GM18951 (cell line): ENCODE measurements at regions not wholly inside any gene's neighbourhood (a gene's known extent, or its start where the extent isn't known, plus 50 kb on each side); places are given as distances from the start of the nearest gene placed in this dataset.

ENCODE experiments used
- POLR2A ChIP-seq: IDR thresholded peaks from 4 replicates; pipeline ENCODE4 v1.6.1; 2011; ENCODE audit warnings: mild to moderate bottlenecking; ENCODE audit not compliant: insufficient read length, insufficient read depth; ENCODE audit errors: extremely low read depth
- in situ Hi-C: fragments of 300-500 bp; cut with MboI; formaldehyde crosslinking; loops from one replicate; pipeline ENCODE4 v1.12.0; 2022; ENCODE audit warnings: low sequenced_read_pairs, mixed read lengths, inconsistent platforms; ENCODE audit not compliant: unreplicated experiment

- no peak for TF ChIP-seq POLR2A
- in situ Hi-C loops = no loop called here
Measured at GRCh38 chr6:82057846-82058554, 189.5 kb downstream of the IBTK start.

GRCh38 chr6:82056567-82056966, 191.0 kb downstream of the IBTK start:
- TF ChIP-seq POLR2A = no peak
- in situ Hi-C loops = no loop called here

- in situ Hi-C loops = no loop called here
- no peak for TF ChIP-seq POLR2A
Measured at GRCh38 chr6:82045965-82046756, 201.4 kb downstream of the IBTK start.

GRCh38 chr6:82040405-82041221, 206.9 kb downstream of the IBTK start:
- in situ Hi-C loops = no loop called here
- TF ChIP-seq POLR2A = no peak

GRCh38 chr6:82038631-82039030, 208.9 kb downstream of the IBTK start:
- TF ChIP-seq POLR2A = no peak
- in situ Hi-C loops = no loop called here

GRCh38 chr6:82035526-82035925, 212.0 kb downstream of the IBTK start:
- in situ Hi-C loops = no loop called here
- no peak for TF ChIP-seq POLR2A

GRCh38 chr6:82033631-82034211, 213.8 kb downstream of the IBTK start:
- in situ Hi-C loops = no loop called here
- TF ChIP-seq POLR2A = no peak

GRCh38 chr6:82032444-82032843, 215.1 kb downstream of the IBTK start:
- in situ Hi-C loops = no loop called here
- no peak for TF ChIP-seq POLR2A

- in situ Hi-C loops = no loop called here
- no peak for TF ChIP-seq POLR2A
Measured at GRCh38 chr6:82030761-82031503, 216.6 kb downstream of the IBTK start.

GRCh38 chr6:82030301-82030700, 217.2 kb downstream of the IBTK start:
- in situ Hi-C loops = no loop called here
- TF ChIP-seq POLR2A = no peak

- in situ Hi-C loops = no loop called here
- TF ChIP-seq POLR2A = no peak
Measured at GRCh38 chr6:82025271-82025670, 222.3 kb downstream of the IBTK start.

- in situ Hi-C loops = loop anchor here (25.0 kb wide), 1 partner anchor 1410 kb away; no protein-coding TSS in a partner anchor
- TF ChIP-seq POLR2A = no peak
Measured at GRCh38 chr6:82022614-82023129, 224.9 kb downstream of the IBTK start.

- TF ChIP-seq POLR2A = no peak
- in situ Hi-C loops = loop anchor here (25.0 kb wide), 1 partner anchor 1405 kb away; no protein-coding TSS in a partner anchor
Measured at GRCh38 chr6:82017773-82018172, 229.8 kb downstream of the IBTK start.
